ENCODE measurements at regions not wholly inside any gene's neighbourhood (a gene's known extent, or its start where the extent isn't known, plus 50 kb on each side); places are given as distances from the start of the nearest gene placed in this dataset.

DNA sequence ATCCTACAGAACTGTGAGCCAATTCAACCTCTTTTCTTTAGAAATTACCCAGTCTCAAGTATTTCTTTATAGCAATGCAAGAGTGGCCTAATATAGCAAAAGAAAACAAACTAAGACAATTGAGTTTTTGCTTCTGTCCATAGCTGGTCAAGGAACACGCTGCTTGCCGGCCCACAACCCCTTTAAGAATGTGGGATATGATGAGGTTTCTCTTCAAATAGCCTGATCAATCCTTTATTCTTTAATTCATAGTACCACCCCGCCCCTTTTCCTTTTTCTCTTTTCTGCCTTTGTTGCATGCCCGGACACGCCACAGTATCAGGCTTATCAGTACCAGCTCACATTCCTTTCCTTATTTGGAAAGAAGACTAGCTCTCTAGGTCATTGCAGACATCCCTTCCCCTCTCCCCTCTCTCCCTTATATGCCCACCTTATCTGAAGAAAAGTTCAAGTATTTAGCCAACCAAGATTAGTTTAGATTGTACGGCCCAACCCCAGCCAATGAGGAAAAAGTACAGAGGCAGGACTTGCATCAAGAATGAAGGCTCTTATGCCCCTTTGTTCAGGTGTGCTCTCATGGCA is 404.5 kb downstream of the OCA2 start:
- TF ChIP-seq CTCF (IDR thresholded peaks at IDR 0.05) (no peak), EZH2 (IDR thresholded peaks at IDR 0.05) (no peak), EZH2phosphoT487 (IDR thresholded peaks at IDR 0.05) (no peak)

Measured in neural progenitor cell (in vitro differentiated cells).